Liver (tissue), 8 donors: ENCODE measurements at regions not wholly inside any gene's neighbourhood (a gene's known extent, or its start where the extent isn't known, plus 50 kb on each side); places are given as distances from the start of the nearest gene placed in this dataset.

Experiments
- DNase-seq: peaks from one replicate; pipeline ENCODE4 v3.0.0-alpha.2; 2017; ENCODE audit warnings: low spot score
- H3K27ac ChIP-seq, 2 donors: one replicate each; pipeline ENCODE4 v1.7.0; 2013; ENCODE audit warnings: inconsistent platforms in 2 of 2, low read length in 2 of 2, control low read depth in 1 of 2, low read depth in 1 of 2, mild to moderate bottlenecking in 1 of 2
- H3K27me3 ChIP-seq, 4 donors: one replicate each; pipeline versions ENCODE4 v1.6.1 to v1.7.0; 2013; ENCODE audit warnings: low read length in 3 of 4, inconsistent platforms in 1 of 4, mild to moderate bottlenecking in 1 of 4, moderate library complexity in 1 of 4; ENCODE audit not compliant: control insufficient read depth in 4 of 4, insufficient read depth in 4 of 4
- H3K36me3 ChIP-seq, 4 donors: one replicate each; pipeline versions ENCODE4 v1.6.1 to v1.7.0; 2013; ENCODE audit warnings: low read length in 3 of 4, mild to moderate bottlenecking in 3 of 4, low read depth in 1 of 4, moderate library complexity in 1 of 4; ENCODE audit not compliant: control insufficient read depth in 4 of 4, insufficient read depth in 3 of 4
- H3K4me1 ChIP-seq, 4 donors: one replicate each; pipeline versions ENCODE4 v1.6.1 to v1.7.0; 2013; ENCODE audit warnings: low read length in 3 of 4, mild to moderate bottlenecking in 3 of 4, moderate library complexity in 1 of 4; ENCODE audit not compliant: control insufficient read depth in 4 of 4, insufficient read depth in 4 of 4
- H3K4me3 ChIP-seq, 3 donors: one replicate each; pipeline versions ENCODE4 v1.6.1 to v1.7.0; 2013; ENCODE audit warnings: low read length in 3 of 3, control low read depth in 1 of 3, low read depth in 1 of 3, mild to moderate bottlenecking in 1 of 3
- H3K9ac ChIP-seq, 2 donors: one replicate each; pipeline ENCODE4 v1.7.0; 2013; ENCODE audit warnings: low read length in 2 of 2, mild to moderate bottlenecking in 2 of 2, moderate library complexity in 2 of 2, control low read depth in 1 of 2, low read depth in 1 of 2
- H3K9me3 ChIP-seq, 4 donors: one replicate each; pipeline versions ENCODE4 v1.6.1 to v1.7.0; 2013; ENCODE audit warnings: low read length in 3 of 4; ENCODE audit not compliant: control insufficient read depth in 4 of 4
- EGR1 ChIP-seq, 2 donors: IDR thresholded peaks; 2 replicates each; pipeline ENCODE4 v1.6.1; 2016 to 2018; ENCODE audit warnings: antibody characterized with exemption in 2 of 2, low read depth in 2 of 2
- FOXA1 ChIP-seq: IDR thresholded peaks from 2 replicates; pipeline ENCODE4 v1.6.1; 2016; ENCODE audit warnings: antibody characterized with exemption
- FOXA2 ChIP-seq: IDR thresholded peaks from 2 replicates; pipeline ENCODE4 v1.6.1; 2016; ENCODE audit warnings: antibody characterized with exemption
- GABPA ChIP-seq, 2 donors: IDR thresholded peaks in 1 of 2; conservative IDR thresholded peaks in 1 of 2; 2 replicates each; pipeline ENCODE4 v1.6.1; 2016; ENCODE audit warnings: antibody characterized with exemption in 2 of 2, mild to moderate bottlenecking in 1 of 2, moderate library complexity in 1 of 2
- HNF4A ChIP-seq, 2 donors: conservative IDR thresholded peaks; 2 replicates each; pipeline ENCODE4 v1.6.1; 2016; ENCODE audit warnings: antibody characterized with exemption in 2 of 2, mild to moderate bottlenecking in 2 of 2
- HNF4G ChIP-seq: IDR thresholded peaks from 2 replicates; pipeline ENCODE4 v1.6.1; 2016; ENCODE audit warnings: antibody characterized with exemption
- JUND ChIP-seq, 2 donors: IDR thresholded peaks; 2 replicates each; pipeline ENCODE4 v1.6.1; 2016; ENCODE audit warnings: antibody characterized with exemption in 2 of 2
- NR2F2 ChIP-seq: IDR thresholded peaks from 2 replicates; pipeline ENCODE4 v1.6.1; 2016; ENCODE audit warnings: antibody characterized with exemption
- RAD21 ChIP-seq, 2 donors: IDR thresholded peaks; 2 replicates each; pipeline ENCODE4 v1.6.1; 2016; ENCODE audit warnings: antibody characterized with exemption in 2 of 2, mild to moderate bottlenecking in 2 of 2
- RXRA ChIP-seq, 2 donors: IDR thresholded peaks; 2 replicates each; pipeline ENCODE4 v1.6.1; 2017 to 2018; ENCODE audit warnings: antibody characterized with exemption in 2 of 2, mild to moderate bottlenecking in 1 of 2
- SP1 ChIP-seq: IDR thresholded peaks from 2 replicates; pipeline ENCODE4 v1.6.1; 2018; ENCODE audit warnings: antibody characterized with exemption, mild to moderate bottlenecking
- TAF1 ChIP-seq: conservative IDR thresholded peaks from 2 replicates; pipeline ENCODE4 v1.6.1; 2016; ENCODE audit warnings: antibody characterized with exemption, mild to moderate bottlenecking
- YY1 ChIP-seq: IDR thresholded peaks from 2 replicates; pipeline ENCODE4 v1.6.1; 2016; ENCODE audit warnings: antibody characterized with exemption, mild to moderate bottlenecking
- WGBS: extraction: QIAGEN DNeasy Blood & Tissue Kit; methylation state at CpG from one replicate; pipeline ENCODE4 v1.1.7; 2013; 5-methylcytosine and 5-hydroxymethylcytosine counted together
- TF ChIP-seq, protein P1 (sequence below): IDR thresholded peaks from 2 replicates; pipeline ENCODE4 v1.6.1; 2016; ENCODE audit warnings: antibody characterized with exemption
- TF ChIP-seq, protein P2 (sequence below): fragments of 150-350 bp; IDR thresholded peaks from 2 replicates; pipeline ENCODE4 v1.5.1; 2017; ENCODE audit warnings: improper control_type of control experiment, low read depth, low read length; ENCODE audit not compliant: missing input control
- TF ChIP-seq, protein P3 (sequence below): IDR thresholded peaks from 2 replicates; pipeline ENCODE4 v1.6.1; 2016; ENCODE audit warnings: antibody characterized with exemption
- TF ChIP-seq, protein P4 (sequence below): IDR thresholded peaks from 2 replicates; pipeline ENCODE4 v1.6.1; 2016; ENCODE audit warnings: antibody characterized with exemption
- TF ChIP-seq, protein P5 (sequence below): IDR thresholded peaks from 2 replicates; pipeline ENCODE4 v1.6.1; 2016; ENCODE audit warnings: antibody characterized with exemption, mild to moderate bottlenecking
- donor health status: healthy.
- donor health status: healthy.
- donor health status: healthy.
- donor health status: healthy.
- donor health status: healthy.

DNA sequence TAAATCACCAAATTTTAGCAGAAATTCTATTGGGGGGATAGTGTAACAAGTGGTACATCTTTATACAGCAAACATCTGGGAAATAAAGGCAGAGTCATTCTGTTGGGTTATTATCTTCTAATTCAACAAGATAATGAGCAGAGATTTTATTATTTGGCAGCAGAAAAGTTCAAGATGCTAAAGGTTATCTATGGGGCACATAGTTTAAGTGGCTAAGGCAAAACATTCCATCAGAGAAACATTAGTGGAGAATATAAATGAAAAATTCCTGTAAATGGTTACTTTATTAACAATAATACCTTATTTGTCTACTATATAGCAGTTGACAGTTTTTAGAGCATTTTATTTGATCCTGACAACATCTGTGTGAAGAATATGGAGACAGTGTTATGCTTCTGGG lies 815.7 kb downstream of the NCAM2 start:
- H3K27ac ChIP-seq: no peak overlapping the region
- H3K9ac ChIP-seq: no peak overlapping the region
- no peaks in the 10 kb centered on the region for H3K36me3 ChIP-seq
- H3K9me3 ChIP-seq: no peaks in the 10 kb centered on the region
- no peaks in the 10 kb centered on the region for H3K4me1 ChIP-seq
- no peak overlapping the region for H3K4me3 ChIP-seq
- no peaks in the 10 kb centered on the region for H3K27me3 ChIP-seq
- TF ChIP-seq YY1 (no peak), NR2F2 (no peak), JUND (IDR thresholded peaks at IDR 0.05) (no peak), EGR1 (IDR thresholded peaks at IDR 0.05; ENCODE audit: low read depth in 2 of 2) (no peak), RAD21 (IDR thresholded peaks at IDR 0.05) (no peak), TAF1 (no peak), HNF4A (conservative IDR thresholded peaks at IDR 0.05) (no peak), SP1 (no peak), RXRA (IDR thresholded peaks at IDR 0.05) (no peak), FOXA2 (no peak), FOXA1 (no peak), HNF4G (no peak)
- TF ChIP-seq, protein P1, sequence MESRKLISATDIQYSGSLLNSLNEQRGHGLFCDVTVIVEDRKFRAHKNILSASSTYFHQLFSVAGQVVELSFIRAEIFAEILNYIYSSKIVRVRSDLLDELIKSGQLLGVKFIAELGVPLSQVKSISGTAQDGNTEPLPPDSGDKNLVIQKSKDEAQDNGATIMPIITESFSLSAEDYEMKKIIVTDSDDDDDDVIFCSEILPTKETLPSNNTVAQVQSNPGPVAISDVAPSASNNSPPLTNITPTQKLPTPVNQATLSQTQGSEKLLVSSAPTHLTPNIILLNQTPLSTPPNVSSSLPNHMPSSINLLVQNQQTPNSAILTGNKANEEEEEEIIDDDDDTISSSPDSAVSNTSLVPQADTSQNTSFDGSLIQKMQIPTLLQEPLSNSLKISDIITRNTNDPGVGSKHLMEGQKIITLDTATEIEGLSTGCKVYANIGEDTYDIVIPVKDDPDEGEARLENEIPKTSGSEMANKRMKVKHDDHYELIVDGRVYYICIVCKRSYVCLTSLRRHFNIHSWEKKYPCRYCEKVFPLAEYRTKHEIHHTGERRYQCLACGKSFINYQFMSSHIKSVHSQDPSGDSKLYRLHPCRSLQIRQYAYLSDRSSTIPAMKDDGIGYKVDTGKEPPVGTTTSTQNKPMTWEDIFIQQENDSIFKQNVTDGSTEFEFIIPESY: no peak
- TF ChIP-seq, protein P2, sequence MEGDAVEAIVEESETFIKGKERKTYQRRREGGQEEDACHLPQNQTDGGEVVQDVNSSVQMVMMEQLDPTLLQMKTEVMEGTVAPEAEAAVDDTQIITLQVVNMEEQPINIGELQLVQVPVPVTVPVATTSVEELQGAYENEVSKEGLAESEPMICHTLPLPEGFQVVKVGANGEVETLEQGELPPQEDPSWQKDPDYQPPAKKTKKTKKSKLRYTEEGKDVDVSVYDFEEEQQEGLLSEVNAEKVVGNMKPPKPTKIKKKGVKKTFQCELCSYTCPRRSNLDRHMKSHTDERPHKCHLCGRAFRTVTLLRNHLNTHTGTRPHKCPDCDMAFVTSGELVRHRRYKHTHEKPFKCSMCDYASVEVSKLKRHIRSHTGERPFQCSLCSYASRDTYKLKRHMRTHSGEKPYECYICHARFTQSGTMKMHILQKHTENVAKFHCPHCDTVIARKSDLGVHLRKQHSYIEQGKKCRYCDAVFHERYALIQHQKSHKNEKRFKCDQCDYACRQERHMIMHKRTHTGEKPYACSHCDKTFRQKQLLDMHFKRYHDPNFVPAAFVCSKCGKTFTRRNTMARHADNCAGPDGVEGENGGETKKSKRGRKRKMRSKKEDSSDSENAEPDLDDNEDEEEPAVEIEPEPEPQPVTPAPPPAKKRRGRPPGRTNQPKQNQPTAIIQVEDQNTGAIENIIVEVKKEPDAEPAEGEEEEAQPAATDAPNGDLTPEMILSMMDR: no peak
- TF ChIP-seq, protein P3, sequence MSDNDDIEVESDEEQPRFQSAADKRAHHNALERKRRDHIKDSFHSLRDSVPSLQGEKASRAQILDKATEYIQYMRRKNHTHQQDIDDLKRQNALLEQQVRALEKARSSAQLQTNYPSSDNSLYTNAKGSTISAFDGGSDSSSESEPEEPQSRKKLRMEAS: no peak
- TF ChIP-seq, protein P4, sequence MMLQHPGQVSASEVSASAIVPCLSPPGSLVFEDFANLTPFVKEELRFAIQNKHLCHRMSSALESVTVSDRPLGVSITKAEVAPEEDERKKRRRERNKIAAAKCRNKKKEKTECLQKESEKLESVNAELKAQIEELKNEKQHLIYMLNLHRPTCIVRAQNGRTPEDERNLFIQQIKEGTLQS: no peak
- TF ChIP-seq, protein P5, sequence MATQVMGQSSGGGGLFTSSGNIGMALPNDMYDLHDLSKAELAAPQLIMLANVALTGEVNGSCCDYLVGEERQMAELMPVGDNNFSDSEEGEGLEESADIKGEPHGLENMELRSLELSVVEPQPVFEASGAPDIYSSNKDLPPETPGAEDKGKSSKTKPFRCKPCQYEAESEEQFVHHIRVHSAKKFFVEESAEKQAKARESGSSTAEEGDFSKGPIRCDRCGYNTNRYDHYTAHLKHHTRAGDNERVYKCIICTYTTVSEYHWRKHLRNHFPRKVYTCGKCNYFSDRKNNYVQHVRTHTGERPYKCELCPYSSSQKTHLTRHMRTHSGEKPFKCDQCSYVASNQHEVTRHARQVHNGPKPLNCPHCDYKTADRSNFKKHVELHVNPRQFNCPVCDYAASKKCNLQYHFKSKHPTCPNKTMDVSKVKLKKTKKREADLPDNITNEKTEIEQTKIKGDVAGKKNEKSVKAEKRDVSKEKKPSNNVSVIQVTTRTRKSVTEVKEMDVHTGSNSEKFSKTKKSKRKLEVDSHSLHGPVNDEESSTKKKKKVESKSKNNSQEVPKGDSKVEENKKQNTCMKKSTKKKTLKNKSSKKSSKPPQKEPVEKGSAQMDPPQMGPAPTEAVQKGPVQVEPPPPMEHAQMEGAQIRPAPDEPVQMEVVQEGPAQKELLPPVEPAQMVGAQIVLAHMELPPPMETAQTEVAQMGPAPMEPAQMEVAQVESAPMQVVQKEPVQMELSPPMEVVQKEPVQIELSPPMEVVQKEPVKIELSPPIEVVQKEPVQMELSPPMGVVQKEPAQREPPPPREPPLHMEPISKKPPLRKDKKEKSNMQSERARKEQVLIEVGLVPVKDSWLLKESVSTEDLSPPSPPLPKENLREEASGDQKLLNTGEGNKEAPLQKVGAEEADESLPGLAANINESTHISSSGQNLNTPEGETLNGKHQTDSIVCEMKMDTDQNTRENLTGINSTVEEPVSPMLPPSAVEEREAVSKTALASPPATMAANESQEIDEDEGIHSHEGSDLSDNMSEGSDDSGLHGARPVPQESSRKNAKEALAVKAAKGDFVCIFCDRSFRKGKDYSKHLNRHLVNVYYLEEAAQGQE: no peak
- no peak for DNase-seq

DNA sequence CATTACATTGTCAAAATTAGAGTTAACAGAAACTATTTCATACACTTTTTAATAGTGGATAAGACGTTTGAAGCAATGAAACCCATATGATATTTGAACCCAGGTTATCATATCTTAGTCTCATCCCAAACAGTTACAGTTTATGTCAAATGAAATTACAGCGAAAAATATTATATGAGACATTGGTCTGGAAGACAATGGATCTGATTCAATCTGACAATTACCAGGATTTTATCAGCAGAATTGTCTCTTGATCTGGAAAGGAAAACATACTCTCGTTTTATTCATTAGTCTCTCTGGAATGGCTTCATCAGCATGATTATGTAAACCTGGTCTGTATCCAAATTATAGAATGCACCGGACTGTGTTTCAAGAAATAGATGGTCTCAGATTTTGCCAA lies 818.6 kb downstream of the NCAM2 start:
- Histone ChIP-seq H3K27ac (no peak overlapping the region), H3K4me3 (no peak overlapping the region), H3K9ac (no peak overlapping the region), H3K4me1 (no peaks in the 10 kb centered on the region), H3K27me3 (no peaks in the 10 kb centered on the region), H3K9me3 (no peaks in the 10 kb centered on the region), H3K36me3 (no peaks in the 10 kb centered on the region)
- no peak for DNase-seq
- WGBS: 49% methylated on average over 4 of the region's 4 CpGs
- TF ChIP-seq RXRA (IDR thresholded peaks at IDR 0.05) (no peak), FOXA2 (no peak), SP1 (no peak), TAF1 (no peak), HNF4G (no peak), EGR1 (IDR thresholded peaks at IDR 0.05; ENCODE audit: low read depth in 2 of 2) (no peak), HNF4A (conservative IDR thresholded peaks at IDR 0.05) (no peak), NR2F2 (no peak), GABPA (IDR thresholded peaks at IDR 0.05 in 1 of 2, conservative IDR thresholded peaks at IDR 0.05 in 1 of 2) (no peak), FOXA1 (no peak)
- TF ChIP-seq, protein P5: no peak
- TF ChIP-seq, protein P4: no peak
- TF ChIP-seq, protein P3: no peak
